ENCODE measurements at regions not wholly inside any gene's neighbourhood (a gene's known extent, or its start where the extent isn't known, plus 50 kb on each side); places are given as distances from the start of the nearest gene placed in this dataset.

DNA sequence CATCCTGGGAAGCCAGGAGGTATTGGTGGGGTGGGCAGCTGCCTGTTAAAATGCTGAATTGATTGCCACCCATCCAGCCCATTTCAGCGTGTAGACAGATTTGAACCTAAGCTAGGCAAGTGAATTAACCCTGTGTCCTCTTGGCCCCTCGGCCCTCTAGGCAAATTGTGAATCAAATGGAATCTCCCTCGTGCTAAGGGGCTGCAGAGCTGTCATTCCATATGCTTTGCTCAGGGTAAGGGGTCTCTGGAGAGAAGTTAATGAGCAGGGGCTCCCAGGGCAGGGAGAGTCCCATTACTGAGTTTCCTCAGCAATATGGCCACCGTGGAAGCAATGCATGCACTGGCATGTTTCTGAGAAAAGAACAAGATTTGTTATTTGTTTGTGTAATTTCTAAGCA lies 117.7 kb upstream of the RCN1 start:
- CTCF ChIA-PET: no interaction called here
- Mint-ChIP-seq H3K36me3 (no peaks in the 10 kb centered on the region), H3K9me3 (peaks cover 0 to 12% (median 0%) of the 10 kb centered on the region in 11 donors)

DNA sequence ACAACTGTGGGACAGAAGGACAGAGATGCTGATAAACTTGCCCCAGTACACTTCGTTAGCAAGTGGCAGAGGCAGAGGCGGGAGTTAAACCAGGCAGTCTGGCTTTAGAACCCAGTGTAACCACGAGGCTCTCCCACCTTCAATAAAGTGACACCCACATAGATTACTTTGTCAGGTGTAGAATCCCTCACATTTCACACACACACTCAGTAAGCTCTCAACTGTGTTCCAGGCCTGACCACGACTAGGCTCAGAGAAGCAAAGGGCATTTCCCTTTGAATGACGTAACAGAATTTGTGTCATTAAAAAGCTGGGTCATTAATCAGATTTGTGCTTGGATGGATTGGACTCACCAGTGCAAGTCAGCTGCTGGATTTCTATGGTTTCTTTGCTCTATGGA lies 118.3 kb upstream of the RCN1 start:
- H3K36me3 Mint-ChIP-seq: no peaks in the 10 kb centered on the region

More for the DNA sequence above, 117.7 kb upstream of the RCN1 start:
- Mint-ChIP-seq H3K4me3 (no peak overlapping the region), H3K27me3 (peaks cover 15 to 45% (median 31%) of the 10 kb centered on the region in 5 donors), H3K27ac (no peak overlapping the region), H3K4me1 (no peaks in the 10 kb centered on the region)
- Histone ChIP-seq H3K9me3 (ENCODE audit: control insufficient read depth in 2 of 3, low read length in 3 of 3) (no peaks in the 10 kb centered on the region), H3K27ac (ENCODE audit: low read depth, low read length) (no peak overlapping the region), H3K36me3 (ENCODE audit: control insufficient read depth in 2 of 3, insufficient read depth in 3 of 3, low read length in 3 of 3) (no peaks in the 10 kb centered on the region), H3K4me3 (ENCODE audit: low read length) (no peak overlapping the region), H3K4me1 (ENCODE audit: control insufficient read depth in 2 of 2, insufficient read depth in 2 of 2, low read length in 2 of 2) (no peaks in the 10 kb centered on the region), H3K27me3 (ENCODE audit: control insufficient read depth in 2 of 2, insufficient read depth in 2 of 2, low read length in 2 of 2) (no peaks in the 10 kb centered on the region)
- intact Hi-C loops (cut with micrococcal nuclease): no loop called here
- POLR2A ChIA-PET: no interaction called here
- ATAC-seq: no peak
- DNase-seq: no peak

DNA sequence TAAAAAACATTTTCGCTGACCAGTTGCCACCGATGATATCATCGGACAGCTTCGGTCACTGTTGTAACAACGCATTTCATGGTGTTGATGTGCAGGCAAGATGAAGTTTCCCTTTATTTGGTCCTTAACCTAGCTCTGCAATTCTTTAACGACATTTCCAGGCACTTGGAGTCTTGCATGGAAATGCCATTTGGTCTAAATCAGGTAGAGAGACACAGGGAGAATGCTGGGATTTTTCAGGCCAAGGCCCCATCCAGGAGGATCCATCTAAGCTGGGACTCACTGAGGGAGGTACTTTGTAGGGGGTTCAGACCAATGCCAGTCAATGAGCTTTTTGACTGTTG lies 121.5 kb upstream of the RCN1 start:
- intact Hi-C loops (cut with micrococcal nuclease): no loop called here

More for the DNA sequence above, 118.3 kb upstream of the RCN1 start:
- Histone ChIP-seq H3K9me3 (ENCODE audit: control insufficient read depth in 2 of 3, low read length in 3 of 3) (no peaks in the 10 kb centered on the region), H3K27me3 (ENCODE audit: control insufficient read depth in 2 of 2, insufficient read depth in 2 of 2, low read length in 2 of 2) (no peaks in the 10 kb centered on the region), H3K36me3 (ENCODE audit: control insufficient read depth in 2 of 3, insufficient read depth in 3 of 3, low read length in 3 of 3) (no peaks in the 10 kb centered on the region), H3K4me3 (ENCODE audit: low read length) (no peak overlapping the region), H3K4me1 (ENCODE audit: control insufficient read depth in 2 of 2, insufficient read depth in 2 of 2, low read length in 2 of 2) (no peaks in the 10 kb centered on the region), H3K27ac (ENCODE audit: low read depth, low read length) (no peak overlapping the region)
- Mint-ChIP-seq H3K9me3 (peaks cover 0 to 12% (median 0%) of the 10 kb centered on the region in 11 donors), H3K27me3 (peaks cover 10 to 45% (median 26%) of the 10 kb centered on the region in 5 donors), H3K4me3 (no peak overlapping the region), H3K27ac (no peak overlapping the region), H3K4me1 (no peaks in the 10 kb centered on the region)
- ATAC-seq (no peak), DNase-seq (no peak)
- intact Hi-C loops (cut with micrococcal nuclease): no loop called here
- ChIA-PET POLR2A (no interaction called here), CTCF (no interaction called here)

DNA sequence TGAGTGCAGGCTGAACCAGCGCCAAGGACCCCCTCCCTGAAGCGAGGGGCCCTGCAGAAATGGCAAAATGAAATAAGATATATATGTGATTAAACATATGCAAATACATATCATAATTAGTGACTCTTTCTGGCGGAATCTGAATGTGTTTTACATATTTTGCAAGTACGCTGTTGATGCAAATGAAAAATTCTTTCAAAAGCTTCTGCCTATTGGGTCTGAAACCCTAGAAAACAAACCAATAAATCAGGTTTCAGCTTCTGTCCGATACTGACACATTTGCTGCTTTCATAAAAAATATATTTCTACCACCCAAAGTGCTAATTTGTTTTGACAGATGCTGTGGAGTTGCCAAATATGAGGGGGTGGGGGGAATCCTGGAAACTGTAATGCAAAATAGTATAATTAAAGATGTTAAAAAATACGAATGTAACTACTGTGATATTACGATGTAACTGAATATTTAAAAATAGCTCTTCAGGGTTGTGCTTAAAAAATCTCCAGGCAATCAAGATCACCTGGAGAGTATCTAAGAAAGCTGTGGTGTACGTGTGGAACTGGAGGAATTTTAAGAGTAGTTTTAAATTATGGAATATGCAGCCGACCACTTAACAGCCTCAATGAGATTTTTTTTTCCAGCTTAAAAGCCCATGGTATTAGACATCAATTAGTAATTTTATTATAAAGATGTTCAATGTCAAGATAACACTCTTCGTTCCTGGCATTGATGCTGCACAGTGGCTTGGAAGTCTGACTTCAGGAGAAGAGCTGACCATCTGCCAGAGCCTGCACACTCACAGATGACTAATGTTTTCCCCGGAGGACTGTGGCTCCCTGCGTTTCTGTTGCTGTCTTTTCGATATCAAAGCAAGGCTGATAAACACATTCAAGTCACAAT lies 122.2 kb upstream of the RCN1 start:
- ChIA-PET CTCF (no interaction called here), POLR2A (no interaction called here)
- peaks cover 0 to 12% (median 0%) of the 10 kb centered on the region in 11 donors for H3K9me3 Mint-ChIP-seq
- no peak overlapping the region for H3K4me3 Mint-ChIP-seq
- H3K9me3 ChIP-seq (ENCODE audit: control insufficient read depth in 2 of 3, low read length in 3 of 3): no peaks in the 10 kb centered on the region
- no peak for ATAC-seq
- intact Hi-C loops (cut with micrococcal nuclease): no loop called here
- H3K4me1 ChIP-seq (ENCODE audit: control insufficient read depth in 2 of 2, insufficient read depth in 2 of 2, low read length in 2 of 2): no peaks in the 10 kb centered on the region
- H3K27me3 ChIP-seq (ENCODE audit: control insufficient read depth in 2 of 2, insufficient read depth in 2 of 2, low read length in 2 of 2): no peaks in the 10 kb centered on the region
- no peak overlapping the region for H3K4me3 ChIP-seq (ENCODE audit: low read length)
- no peak overlapping the region for H3K27ac ChIP-seq (ENCODE audit: low read depth, low read length)
- H3K36me3 Mint-ChIP-seq: no peaks in the 10 kb centered on the region
- DNase-seq: no peak
- H3K27ac Mint-ChIP-seq: no peak overlapping the region
- no peaks in the 10 kb centered on the region for H3K4me1 Mint-ChIP-seq
- no peaks in the 10 kb centered on the region for H3K36me3 ChIP-seq (ENCODE audit: control insufficient read depth in 2 of 3, insufficient read depth in 3 of 3, low read length in 3 of 3)
- H3K27me3 Mint-ChIP-seq: peaks cover 2 to 33% (median 13%) of the 10 kb centered on the region in 5 donors

More for the DNA sequence above, 121.5 kb upstream of the RCN1 start:
- POLR2A ChIA-PET: no interaction called here
- no peak overlapping the region for H3K4me3 Mint-ChIP-seq
- Histone ChIP-seq H3K27ac (ENCODE audit: low read depth, low read length) (no peak overlapping the region), H3K4me1 (ENCODE audit: control insufficient read depth in 2 of 2, insufficient read depth in 2 of 2, low read length in 2 of 2) (no peaks in the 10 kb centered on the region), H3K27me3 (ENCODE audit: control insufficient read depth in 2 of 2, insufficient read depth in 2 of 2, low read length in 2 of 2) (no peaks in the 10 kb centered on the region), H3K9me3 (ENCODE audit: control insufficient read depth in 2 of 3, low read length in 3 of 3) (no peaks in the 10 kb centered on the region), H3K4me3 (ENCODE audit: low read length) (no peak overlapping the region), H3K36me3 (ENCODE audit: control insufficient read depth in 2 of 3, insufficient read depth in 3 of 3, low read length in 3 of 3) (no peaks in the 10 kb centered on the region)
- H3K36me3 Mint-ChIP-seq: no peaks in the 10 kb centered on the region
- H3K27me3 Mint-ChIP-seq: peaks cover 3 to 33% (median 13%) of the 10 kb centered on the region in 5 donors
- no peaks in the 10 kb centered on the region for H3K4me1 Mint-ChIP-seq
- ATAC-seq (no peak), DNase-seq (no peak)
- peaks cover 0 to 12% (median 0%) of the 10 kb centered on the region in 11 donors for H3K9me3 Mint-ChIP-seq
- CTCF ChIA-PET: no interaction called here
- H3K27ac Mint-ChIP-seq: no peak overlapping the region

DNA sequence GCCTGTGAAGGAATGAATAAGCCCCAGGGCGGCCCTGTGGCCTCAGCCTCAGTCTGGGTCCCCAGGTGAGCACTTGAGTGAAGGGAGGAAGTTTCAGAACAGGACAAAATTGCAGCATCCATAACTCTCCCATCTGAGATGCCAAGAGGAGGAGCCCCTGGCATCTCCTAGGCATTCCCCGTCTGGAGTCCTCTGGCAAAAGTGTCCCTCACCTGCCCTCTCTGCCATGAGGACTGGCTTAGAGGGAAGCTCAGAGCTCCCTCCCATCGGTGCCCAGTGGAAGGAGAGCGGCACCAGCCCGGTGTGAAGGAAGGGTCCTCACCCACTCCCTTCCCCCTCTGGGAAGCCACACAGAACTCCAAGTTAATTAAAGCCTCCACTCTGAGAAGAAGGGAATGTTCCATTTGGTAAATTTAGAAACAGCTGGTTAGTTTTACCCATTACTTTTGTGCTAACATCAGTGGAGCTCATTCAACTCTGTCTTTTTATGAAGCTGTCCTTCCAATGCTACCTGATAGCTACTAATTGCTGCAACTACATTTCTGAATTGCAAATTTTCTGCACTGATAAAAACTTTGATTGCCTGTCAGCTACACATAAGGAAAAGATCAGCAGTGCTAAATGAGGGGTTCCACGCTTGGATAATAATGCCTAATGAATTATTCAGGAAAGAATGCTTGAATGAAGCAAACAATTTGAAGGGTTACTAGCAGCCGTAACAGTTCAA lies 123.3 kb upstream of the RCN1 start:
- Mint-ChIP-seq H3K27me3 (peaks cover 0 to 33% (median 10%) of the 10 kb centered on the region in 5 donors), H3K36me3 (no peaks in the 10 kb centered on the region), H3K9me3 (peaks cover 0 to 12% (median 0%) of the 10 kb centered on the region in 11 donors), H3K4me3 (no peak overlapping the region), H3K4me1 (no peaks in the 10 kb centered on the region), H3K27ac (no peak overlapping the region)
- H3K4me1 ChIP-seq (ENCODE audit: control insufficient read depth in 2 of 2, insufficient read depth in 2 of 2, low read length in 2 of 2): no peaks in the 10 kb centered on the region
- intact Hi-C loops (cut with micrococcal nuclease): no loop called here
- no peaks in the 10 kb centered on the region for H3K36me3 ChIP-seq (ENCODE audit: control insufficient read depth in 2 of 3, insufficient read depth in 3 of 3, low read length in 3 of 3)
- no peak overlapping the region for H3K27ac ChIP-seq (ENCODE audit: low read depth, low read length)
- DNase-seq: no peak
- no peak for ATAC-seq
- H3K27me3 ChIP-seq (ENCODE audit: control insufficient read depth in 2 of 2, insufficient read depth in 2 of 2, low read length in 2 of 2): no peaks in the 10 kb centered on the region
- ChIA-PET CTCF (no interaction called here), POLR2A (no interaction called here)
- H3K4me3 ChIP-seq (ENCODE audit: low read length): no peak overlapping the region
- H3K9me3 ChIP-seq (ENCODE audit: control insufficient read depth in 2 of 3, low read length in 3 of 3): no peaks in the 10 kb centered on the region

DNA sequence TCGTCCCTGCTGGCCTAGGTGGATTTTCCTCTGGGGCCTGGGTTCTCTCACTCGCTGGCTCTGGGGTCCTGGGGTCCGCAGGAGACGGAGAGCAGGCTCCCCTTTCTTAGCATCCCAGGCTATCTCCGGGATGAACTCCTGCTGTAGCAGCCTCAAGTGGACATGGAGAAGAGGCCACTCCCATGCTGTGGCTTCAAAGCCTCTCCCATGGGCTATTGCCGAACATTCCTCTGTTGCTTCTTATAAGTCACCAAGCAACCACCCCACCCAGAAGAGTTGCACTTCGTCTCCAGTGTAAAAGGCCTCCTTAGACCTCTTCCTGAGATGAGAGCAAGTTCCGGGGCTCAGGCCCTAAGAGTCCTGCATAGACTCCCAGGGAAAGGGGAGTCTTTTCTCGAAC lies 124.0 kb upstream of the RCN1 start:
- Histone ChIP-seq H3K27me3 (ENCODE audit: control insufficient read depth in 2 of 2, insufficient read depth in 2 of 2, low read length in 2 of 2) (no peaks in the 10 kb centered on the region), H3K9me3 (ENCODE audit: control insufficient read depth in 2 of 3, low read length in 3 of 3) (no peaks in the 10 kb centered on the region), H3K4me1 (ENCODE audit: control insufficient read depth in 2 of 2, insufficient read depth in 2 of 2, low read length in 2 of 2) (no peaks in the 10 kb centered on the region), H3K36me3 (ENCODE audit: control insufficient read depth in 2 of 3, insufficient read depth in 3 of 3, low read length in 3 of 3) (no peaks in the 10 kb centered on the region), H3K27ac (ENCODE audit: low read depth, low read length) (no peak overlapping the region), H3K4me3 (ENCODE audit: low read length) (no peak overlapping the region)
- Mint-ChIP-seq H3K36me3 (no peaks in the 10 kb centered on the region), H3K4me1 (no peaks in the 10 kb centered on the region), H3K9me3 (peaks cover 0 to 6% (median 0%) of the 10 kb centered on the region in 11 donors), H3K27me3 (peaks cover 0 to 33% (median 10%) of the 10 kb centered on the region in 5 donors), H3K4me3 (no peak overlapping the region), H3K27ac (no peak overlapping the region)
- ChIA-PET POLR2A (no interaction called here), CTCF (no interaction called here)
- no peak for ATAC-seq
- intact Hi-C loops (cut with micrococcal nuclease): no loop called here
- no peak for DNase-seq
